SK-N-SH (cell line): ENCODE measurements at regions not wholly inside any gene's neighbourhood (a gene's known extent, or its start where the extent isn't known, plus 50 kb on each side); places are given as distances from the start of the nearest gene placed in this dataset.

Experiments
- CTCF ChIA-PET: fragments of 300-600, 350-600 bp; formaldehyde crosslinking; extraction: SDS; loops from one replicate; lab custom pipeline; 2021; lab: Yijun Ruan, JAX
- POLR2A ChIA-PET: fragments of 350-600 bp; sonication (Branson Sonifier 250); formaldehyde crosslinking; extraction: SDS; loops from one replicate; lab custom pipeline; 2020; ENCODE audit warnings: antibody characterized with exemption, inconsistent platforms; lab: Yijun Ruan, JAX
- DNase-seq: peaks from one replicate; pipeline ENCODE4 v3.0.0; 2012
- H2AFZ ChIP-seq: fragments of 200-600 bp; sonication (generic); 2 replicates; pipeline ENCODE4 v1.8.1; 2016; ENCODE audit warnings: antibody characterized with exemption, mild to moderate bottlenecking, low read depth
- H3F3A ChIP-seq: fragments of 200-600 bp; sonication (generic); replicated peaks from 2 replicates; pipeline ENCODE3; 2016; ENCODE audit warnings: antibody characterized with exemption, mild to moderate bottlenecking; ENCODE audit not compliant: insufficient read depth
- H3K27ac ChIP-seq, 2 experiments: fragments of 200-500 bp in 1 of 2; fragments of 200-600 bp in 1 of 2; sonication (Bioruptor generic) in 1 of 2; sonication (generic), shearing (Covaris generic) in 1 of 2; 2 replicates each; pipeline versions ENCODE4 v1.5.1 to v1.6.1; 2014 to 2016; ENCODE audit warnings: low read depth in 2 of 2, inconsistent platforms in 1 of 2, low read length in 1 of 2, mild to moderate bottlenecking in 1 of 2, mixed read lengths in 1 of 2
- H3K27me3 ChIP-seq: fragments of 200-600 bp; sonication (generic), shearing (Covaris generic); 2 replicates; pipeline ENCODE4 v1.6.1; 2016; ENCODE audit warnings: mixed run types; ENCODE audit not compliant: insufficient read depth
- H3K36me3 ChIP-seq, 2 experiments: fragments of 200-500 bp in 1 of 2; fragments of 200-600 bp in 1 of 2; sonication (Bioruptor generic) in 1 of 2; sonication (generic) in 1 of 2; replicated peaks in 1 of 2; 2 replicates each; pipeline versions ENCODE3 to v1.5.1; 2014 to 2016; ENCODE audit warnings: low read length in 1 of 2, mild to moderate bottlenecking in 1 of 2; ENCODE audit not compliant: insufficient read depth in 2 of 2, control insufficient read depth in 1 of 2
- H3K4me1 ChIP-seq, 2 experiments: fragments of 200-500 bp in 1 of 2; fragments of 200-600 bp in 1 of 2; sonication (Bioruptor generic) in 1 of 2; sonication (generic), shearing (Covaris generic) in 1 of 2; 2 replicates each; pipeline versions ENCODE4 v1.5.1 to v1.6.1; 2014 to 2016; ENCODE audit warnings: low read depth in 1 of 2, low read length in 1 of 2, mixed run types in 1 of 2; ENCODE audit not compliant: insufficient read depth in 2 of 2, control insufficient read depth in 1 of 2
- H3K4me2 ChIP-seq: fragments of 200-600 bp; sonication (generic), shearing (Covaris generic); 2 replicates; pipeline ENCODE4 v1.6.1; 2017; ENCODE audit warnings: mixed run types
- H3K4me3 ChIP-seq, 2 experiments: fragments of 200-500 bp in 1 of 2; fragments of 200-600 bp in 1 of 2; sonication (Bioruptor generic) in 1 of 2; sonication (generic), shearing (Covaris generic) in 1 of 2; 2 replicates each; pipeline versions ENCODE4 v1.5.1 to v1.8.1; 2014 to 2016; ENCODE audit warnings: low read depth in 2 of 2, inconsistent platforms in 1 of 2, low read length in 1 of 2, mild to moderate bottlenecking in 1 of 2, mixed read lengths in 1 of 2, moderate library complexity in 1 of 2
- H3K79me2 ChIP-seq: fragments of 200-600 bp; sonication (generic); 2 replicates; pipeline ENCODE4 v1.8.1; 2017; ENCODE audit warnings: mild to moderate bottlenecking; ENCODE audit not compliant: insufficient read depth
- H3K9ac ChIP-seq: fragments of 200-600 bp; sonication (generic); 2 replicates; pipeline ENCODE4 v1.6.1; 2017; ENCODE audit warnings: mixed run types
- H3K9me2 ChIP-seq: fragments of 200-600 bp; sonication (generic); 2 replicates; pipeline ENCODE4 v1.6.1; 2017; ENCODE audit warnings: mixed run types
- H3K9me3 ChIP-seq: fragments of 200-600 bp; sonication (generic); 2 replicates; pipeline ENCODE4 v1.6.1; 2017; ENCODE audit warnings: mixed run types, mild to moderate bottlenecking, moderate library complexity
- H4K20me1 ChIP-seq: fragments of 200-600 bp; sonication (generic); 2 replicates; pipeline ENCODE4 v1.6.1; 2017; ENCODE audit warnings: mild to moderate bottlenecking, mixed run types; ENCODE audit not compliant: insufficient read depth
- CTCF ChIP-seq: fragments of 200-600 bp; sonication (generic); IDR thresholded peaks from 2 replicates; pipeline ENCODE4 v1.6.1; 2017; ENCODE audit warnings: antibody characterized with exemption, mild to moderate bottlenecking, moderate library complexity
- ELF1 ChIP-seq: IDR thresholded peaks from 2 replicates; pipeline ENCODE4 v1.4.0; 2012
- JUND ChIP-seq: IDR thresholded peaks from 2 replicates; pipeline ENCODE4 v1.4.0; 2012
- MAX ChIP-seq: IDR thresholded peaks from 2 replicates; pipeline ENCODE4 v1.4.0; 2012; ENCODE audit warnings: low read depth
- RAD21 ChIP-seq: IDR thresholded peaks from 2 replicates; pipeline ENCODE4 v1.6.1; 2012; ENCODE audit warnings: mild to moderate bottlenecking, low read length
- SIN3A ChIP-seq: IDR thresholded peaks from 2 replicates; pipeline ENCODE4 v1.6.1; 2012; ENCODE audit warnings: low read depth, mild to moderate bottlenecking, low read length, moderate library complexity, borderline replicate concordance
- SMC3 ChIP-seq: IDR thresholded peaks from 2 replicates; pipeline ENCODE4 v1.6.1; 2012; ENCODE audit warnings: low read depth, low read length, improper control_type of control experiment
- TCF12 ChIP-seq: IDR thresholded peaks from 2 replicates; pipeline ENCODE4 v1.4.0; 2012
- YY1 ChIP-seq: IDR thresholded peaks from 2 replicates; pipeline ENCODE4 v1.4.0; 2012; ENCODE audit warnings: low read depth, mild to moderate bottlenecking
- WGBS: methylation state at CpG from one replicate; pipeline ENCODE4 v1.1.6; 2017; ENCODE audit warnings: low lambda C conversion rate; 5-methylcytosine and 5-hydroxymethylcytosine counted together
- TF ChIP-seq, protein P1 (sequence below): IDR thresholded peaks from 2 replicates; pipeline ENCODE4 v1.4.0; 2012; ENCODE audit warnings: low read depth, borderline replicate concordance
- TF ChIP-seq, protein P2 (sequence below): IDR thresholded peaks from 2 replicates; pipeline ENCODE4 v1.4.0; 2012; ENCODE audit warnings: low read depth, borderline replicate concordance

GRCh38 chr3:25349828-25350724, 78.0 kb upstream of the RARB start (continued):
- TF ChIP-seq, protein P1, sequence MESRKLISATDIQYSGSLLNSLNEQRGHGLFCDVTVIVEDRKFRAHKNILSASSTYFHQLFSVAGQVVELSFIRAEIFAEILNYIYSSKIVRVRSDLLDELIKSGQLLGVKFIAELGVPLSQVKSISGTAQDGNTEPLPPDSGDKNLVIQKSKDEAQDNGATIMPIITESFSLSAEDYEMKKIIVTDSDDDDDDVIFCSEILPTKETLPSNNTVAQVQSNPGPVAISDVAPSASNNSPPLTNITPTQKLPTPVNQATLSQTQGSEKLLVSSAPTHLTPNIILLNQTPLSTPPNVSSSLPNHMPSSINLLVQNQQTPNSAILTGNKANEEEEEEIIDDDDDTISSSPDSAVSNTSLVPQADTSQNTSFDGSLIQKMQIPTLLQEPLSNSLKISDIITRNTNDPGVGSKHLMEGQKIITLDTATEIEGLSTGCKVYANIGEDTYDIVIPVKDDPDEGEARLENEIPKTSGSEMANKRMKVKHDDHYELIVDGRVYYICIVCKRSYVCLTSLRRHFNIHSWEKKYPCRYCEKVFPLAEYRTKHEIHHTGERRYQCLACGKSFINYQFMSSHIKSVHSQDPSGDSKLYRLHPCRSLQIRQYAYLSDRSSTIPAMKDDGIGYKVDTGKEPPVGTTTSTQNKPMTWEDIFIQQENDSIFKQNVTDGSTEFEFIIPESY: no peak
- TF ChIP-seq CTCF (no peak), SIN3A (no peak), YY1 (no peak)

DNA sequence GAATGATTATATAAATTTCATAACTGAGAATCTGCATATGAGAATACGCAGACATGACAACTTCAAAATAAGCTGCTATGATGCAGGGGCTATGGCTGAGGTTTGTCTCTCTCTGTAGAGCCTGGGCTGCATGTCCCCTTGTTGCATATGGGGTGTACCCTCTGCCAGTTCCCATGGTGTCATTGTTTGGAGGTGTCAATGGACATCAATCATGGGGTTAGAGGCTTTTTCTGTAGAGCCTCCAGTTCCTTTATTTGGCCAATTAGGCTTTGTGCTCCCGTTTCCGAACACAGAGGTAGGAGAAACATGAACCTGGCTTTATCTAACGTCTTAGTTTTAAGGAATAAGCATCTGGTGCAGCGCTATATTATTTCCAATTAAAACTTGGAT, 77.3 kb upstream of the RARB start:
- Histone ChIP-seq H3K4me1 (peaks cover 0 to 9% of the 10 kb centered on the region in 2 experiments; a peak in 2 of 4 replicates), H3K79me2 (no peaks in the 10 kb centered on the region), H3K27ac (no peak overlapping the region), H3K9ac (no peak overlapping the region), H3K9me2 (no peaks in the 10 kb centered on the region), H3K27me3 (no peaks in the 10 kb centered on the region), H3K36me3 (no peaks in the 10 kb centered on the region), H3K4me2 (no peak overlapping the region), H2AFZ (no peak overlapping the region), H3K4me3 (no peak overlapping the region), H4K20me1 (no peaks in the 10 kb centered on the region), H3F3A (no peaks in the 10 kb centered on the region), H3K9me3 (no peaks in the 10 kb centered on the region)
- TF ChIP-seq, protein P2, sequence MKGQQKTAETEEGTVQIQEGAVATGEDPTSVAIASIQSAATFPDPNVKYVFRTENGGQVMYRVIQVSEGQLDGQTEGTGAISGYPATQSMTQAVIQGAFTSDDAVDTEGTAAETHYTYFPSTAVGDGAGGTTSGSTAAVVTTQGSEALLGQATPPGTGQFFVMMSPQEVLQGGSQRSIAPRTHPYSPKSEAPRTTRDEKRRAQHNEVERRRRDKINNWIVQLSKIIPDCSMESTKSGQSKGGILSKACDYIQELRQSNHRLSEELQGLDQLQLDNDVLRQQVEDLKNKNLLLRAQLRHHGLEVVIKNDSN: no peak
- TF ChIP-seq RAD21 (no peak), MAX (no peak), SMC3 (no peak), YY1 (no peak), CTCF (no peak), ELF1 (no peak), TCF12 (no peak), JUND (no peak)
- TF ChIP-seq, protein P1: no peak
- WGBS: 67% methylated on average over 5 of the region's 5 CpGs
- CTCF ChIA-PET: no interaction called here
- no peak for DNase-seq
- POLR2A ChIA-PET: no interaction called here
